Stimulated activated CD4-positive, alpha-beta T cell treated with anti-CD3 and anti-CD28 coated beads, Interleukin-12 subunit alpha, Interleukin-12 subunit beta, amount 100 ng/mL, for 4 hours (primary cell): ENCODE measurements at regions not wholly inside any gene's neighbourhood (a gene's known extent, or its start where the extent isn't known, plus 50 kb on each side); places are given as distances from the start of the nearest gene placed in this dataset.
A peak's percentile ranks its signal among the peaks of the same experiment; 100 is the strongest.
"Not testable (repeated sequence)": the region's sequence is repeated elsewhere in the genome, so short reads cannot be mapped to it uniquely, and the experiment has no call there.

Experiments used
- DNase-seq: peaks from one replicate; pipeline ENCODE4 v3.0.0-alpha.2; 2020

DNA sequence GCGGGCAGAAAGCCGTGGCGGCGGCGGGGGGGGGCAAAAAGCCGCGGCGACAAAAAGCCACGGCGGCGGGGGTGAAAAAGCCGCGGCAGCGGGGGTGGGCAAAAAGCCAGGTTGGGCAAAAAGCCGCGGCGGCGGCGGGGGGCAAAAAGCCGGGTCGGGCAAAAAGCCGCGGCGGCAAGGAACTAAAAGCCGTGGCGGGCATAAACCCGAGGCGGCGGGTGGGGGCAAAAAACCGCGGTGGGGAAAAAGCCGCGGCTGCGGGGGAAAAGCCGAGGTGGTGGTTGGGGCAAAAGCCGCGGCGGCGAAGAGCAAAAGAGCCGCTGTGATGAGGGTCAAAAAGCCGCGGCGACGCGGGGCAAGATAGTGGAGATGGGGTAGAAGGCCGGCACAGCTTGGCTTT is 1834.2 kb downstream of the FOXD4L5 start:
- peak; percentile 1 for DNase-seq

DNA sequence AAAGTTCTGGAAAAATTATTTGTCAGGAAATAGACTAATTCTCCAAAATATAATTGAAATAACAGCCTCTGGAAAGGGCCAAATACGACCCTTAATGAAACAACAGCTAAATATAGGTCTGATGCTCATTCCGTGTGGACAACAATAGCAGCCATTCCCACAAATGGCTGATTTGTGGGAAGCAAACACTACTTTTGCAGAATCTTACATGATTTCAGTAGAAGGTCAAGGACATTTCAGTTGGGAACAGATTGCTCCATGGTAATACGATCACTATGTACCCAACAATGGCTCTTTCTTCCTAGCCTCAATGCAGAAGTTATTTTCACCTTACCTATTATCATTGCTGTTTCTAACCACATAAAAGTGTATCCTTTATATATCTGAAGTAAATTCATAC is 1859.9 kb downstream of the FOXD4L5 start:
- not testable (repeated sequence) for DNase-seq

DNA sequence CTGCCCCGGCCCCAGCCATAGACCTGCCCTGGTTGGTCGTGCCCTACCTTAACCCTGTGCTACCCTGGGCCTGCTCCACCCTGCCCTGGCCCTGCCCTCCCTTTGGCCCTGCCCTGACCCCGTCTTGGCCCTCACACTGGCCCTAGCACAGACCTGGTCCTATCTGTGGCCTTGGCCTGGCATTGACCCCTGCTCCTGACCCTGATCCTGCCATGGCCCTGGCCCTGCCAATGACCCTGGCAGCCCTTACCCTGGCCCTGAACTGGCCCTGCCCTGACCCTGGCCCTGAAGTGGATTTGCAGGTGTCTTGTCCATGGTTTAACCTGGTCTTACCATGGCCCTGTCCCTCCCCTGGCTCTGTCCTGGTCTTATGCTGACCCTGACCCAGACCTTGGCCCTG is 1894.1 kb downstream of the FOXD4L5 start:
- not testable (repeated sequence) for DNase-seq

DNA sequence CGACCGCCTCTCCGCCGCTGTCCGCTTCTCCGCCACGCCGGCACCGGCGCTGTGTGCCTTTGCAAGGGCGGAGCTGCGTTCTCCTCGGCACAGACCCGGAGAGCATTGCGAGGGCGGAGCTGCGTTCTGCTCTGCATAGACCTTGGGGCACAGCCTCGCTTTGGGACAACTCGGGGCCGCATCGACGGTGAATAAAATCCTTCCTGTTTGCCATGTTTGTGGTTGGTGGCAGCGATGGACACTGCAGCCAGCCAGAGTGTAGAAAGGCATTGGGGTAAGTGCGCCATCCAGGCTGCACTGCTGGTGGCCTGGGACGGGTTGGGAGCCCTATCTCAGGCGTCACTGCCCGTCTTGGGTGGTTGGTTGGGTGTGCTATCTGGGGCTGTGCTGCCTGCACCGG is 1899.5 kb downstream of the FOXD4L5 start:
- DNase-seq: not testable (repeated sequence)

DNA sequence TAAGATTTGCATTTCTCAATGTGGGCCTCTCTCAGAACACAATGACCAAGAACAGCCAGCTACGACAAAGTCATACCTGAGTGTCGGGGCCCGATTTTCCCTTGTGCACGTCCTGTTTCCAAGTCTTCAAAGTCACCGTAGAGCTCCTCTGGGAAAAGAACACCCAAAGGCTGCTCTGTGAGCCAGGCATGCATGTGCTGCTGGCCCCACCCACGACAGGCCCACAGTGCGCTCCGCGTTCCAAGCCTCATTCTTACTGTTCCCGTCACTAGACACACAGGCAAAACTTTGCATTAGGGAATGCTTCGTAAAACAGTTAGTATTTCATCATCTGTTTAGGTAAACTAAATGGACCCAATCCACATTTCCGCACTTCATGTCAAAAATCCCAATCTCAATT is 1905.1 kb downstream of the FOXD4L5 start:
- DNase-seq: not testable (repeated sequence)

DNA sequence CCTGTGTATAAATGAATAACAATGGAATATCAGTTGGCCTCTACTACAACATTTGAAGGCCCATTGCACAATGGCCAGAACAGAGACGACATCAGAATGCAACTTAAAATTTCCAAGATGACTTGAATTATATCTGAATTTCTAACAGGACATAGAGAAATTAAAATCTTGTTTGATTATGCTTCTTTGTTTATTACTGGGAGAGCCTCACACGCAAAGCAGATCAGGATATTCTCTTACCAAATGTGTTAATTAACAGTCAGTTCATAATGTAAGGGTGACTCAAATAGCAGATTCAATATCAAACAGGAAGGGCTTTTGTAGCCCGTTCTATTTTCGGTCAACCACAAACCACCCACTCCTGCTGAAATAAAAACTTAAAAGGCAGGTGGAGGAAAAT is 1930.8 kb downstream of the FOXD4L5 start:
- DNase-seq: not testable (repeated sequence)

DNA sequence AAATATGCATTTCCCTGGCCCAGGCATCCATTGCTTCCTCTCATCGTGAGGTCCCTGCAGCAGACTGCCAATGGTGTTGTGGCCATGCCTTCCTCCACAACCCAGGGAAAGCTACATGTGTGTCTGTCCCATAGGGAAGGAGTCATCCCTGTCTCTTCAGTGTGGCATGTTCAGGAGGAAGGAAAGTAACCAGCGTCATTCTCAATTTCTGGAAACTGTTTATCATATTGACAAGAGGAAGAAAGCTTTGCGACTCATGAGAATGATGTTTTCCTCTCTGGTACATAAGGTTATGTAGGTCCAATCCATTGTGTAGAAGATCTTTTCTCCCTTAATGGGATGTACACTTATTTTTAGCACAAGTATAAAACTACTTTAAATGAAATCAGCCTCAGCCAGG is 1937.7 kb downstream of the FOXD4L5 start:
- DNase-seq: not testable (repeated sequence)

DNA sequence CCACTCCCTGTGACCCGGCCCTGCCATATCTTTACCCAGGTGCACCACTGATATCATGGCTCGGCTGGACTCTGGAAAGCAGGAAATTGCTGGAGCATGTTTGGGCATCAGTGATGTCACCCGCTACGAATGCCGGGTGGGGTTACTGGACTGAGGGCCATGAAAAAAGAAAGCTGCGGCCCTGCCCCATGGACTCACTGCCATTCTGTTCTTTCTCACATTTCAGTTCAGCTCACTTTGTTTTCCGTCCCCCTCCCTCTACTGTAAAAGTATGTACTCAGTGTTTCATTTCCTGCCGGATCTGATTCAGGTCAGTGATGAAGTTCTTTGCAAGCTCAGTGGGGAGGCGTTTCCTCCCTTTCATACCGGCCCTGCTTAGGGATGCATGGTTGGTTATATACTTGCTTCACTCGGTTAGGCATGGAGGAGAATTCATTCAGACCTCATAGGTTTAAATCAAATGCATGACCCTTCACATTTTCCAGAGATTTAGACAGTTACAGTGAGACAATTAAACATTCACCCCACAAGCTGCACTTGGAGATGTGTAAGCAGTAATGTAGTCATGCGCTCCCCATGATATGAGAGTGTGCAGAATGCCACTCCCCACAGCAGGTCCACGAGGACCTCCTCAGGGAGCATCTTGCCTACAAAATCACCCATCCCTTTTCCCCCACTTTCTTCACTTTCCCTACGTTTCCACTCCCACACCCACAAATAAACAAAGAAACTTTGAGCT is 1938.5 kb downstream of the FOXD4L5 start:
- not testable (repeated sequence) for DNase-seq

DNA sequence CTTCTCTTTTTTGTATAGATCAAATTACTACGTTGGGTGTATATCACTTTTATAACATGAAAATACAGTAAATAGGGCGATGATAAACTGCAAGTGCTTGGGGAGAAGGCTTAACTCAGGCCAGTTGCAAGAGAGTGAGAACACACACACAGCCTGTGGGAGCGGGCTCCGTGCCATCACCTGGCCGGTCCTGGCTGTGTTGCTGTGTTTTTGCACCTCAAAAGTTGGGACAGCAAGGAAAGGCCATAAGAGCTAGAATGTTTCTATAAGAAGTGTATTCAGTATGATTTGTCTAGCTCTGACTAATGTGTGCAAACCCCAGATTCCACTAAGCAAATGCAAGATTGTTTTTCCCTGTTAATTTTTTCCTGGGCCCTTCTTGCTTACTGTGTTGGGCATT is 1940.6 kb downstream of the FOXD4L5 start:
- not testable (repeated sequence) for DNase-seq

DNA sequence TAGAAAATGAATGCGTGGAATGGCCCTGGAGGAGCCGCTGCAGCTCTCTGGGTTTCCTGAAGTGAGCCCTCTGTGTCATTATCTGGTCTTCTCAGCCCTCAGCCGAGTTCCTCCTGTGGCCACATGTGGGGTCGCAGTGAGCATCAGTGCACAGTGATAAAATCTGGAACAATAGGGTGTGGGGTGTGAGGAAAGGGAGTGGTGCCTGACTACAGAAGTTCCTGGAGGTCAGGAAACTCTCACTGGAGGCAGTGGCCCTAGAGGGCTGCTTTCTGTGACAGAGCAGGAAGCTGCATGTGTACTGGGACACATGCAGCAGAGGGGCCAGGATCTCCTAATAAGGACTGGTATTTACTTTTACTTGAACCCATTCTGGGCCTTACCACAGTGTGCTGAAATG is 1942.5 kb downstream of the FOXD4L5 start:
- not testable (repeated sequence) for DNase-seq

DNA sequence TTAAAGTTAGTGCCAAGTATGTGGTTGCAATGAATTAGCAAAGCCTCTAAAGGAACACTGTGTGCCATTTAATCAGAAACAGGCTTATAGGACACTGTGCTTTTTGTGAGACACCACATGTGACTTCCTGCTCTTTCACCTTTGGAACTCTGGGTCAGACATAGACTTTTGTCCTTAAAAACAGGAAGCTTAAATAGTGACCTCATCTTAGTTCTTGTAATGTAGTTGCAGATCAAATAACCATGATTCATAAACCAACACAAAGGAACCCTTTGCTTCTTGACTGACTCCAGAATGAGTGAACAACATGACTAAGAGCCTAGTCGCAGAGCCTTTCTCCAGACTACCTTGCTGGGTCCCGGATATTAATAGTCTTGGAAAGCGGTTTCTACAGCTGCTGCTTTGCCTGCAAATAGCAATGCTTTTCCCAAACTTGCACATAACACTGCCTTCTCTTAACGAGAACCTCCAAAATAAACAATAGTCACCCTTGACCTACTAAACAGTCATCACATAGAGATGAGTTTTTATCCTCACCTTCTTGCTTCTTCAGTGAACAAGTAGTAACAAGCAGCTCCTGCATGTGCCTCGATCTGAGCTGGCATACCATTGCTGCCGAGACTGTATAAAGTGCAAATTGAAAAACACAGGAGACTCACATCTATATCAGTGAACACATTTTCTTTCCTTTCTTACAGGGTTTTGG is 1947.0 kb downstream of the FOXD4L5 start:
- not testable (repeated sequence) for DNase-seq

DNA sequence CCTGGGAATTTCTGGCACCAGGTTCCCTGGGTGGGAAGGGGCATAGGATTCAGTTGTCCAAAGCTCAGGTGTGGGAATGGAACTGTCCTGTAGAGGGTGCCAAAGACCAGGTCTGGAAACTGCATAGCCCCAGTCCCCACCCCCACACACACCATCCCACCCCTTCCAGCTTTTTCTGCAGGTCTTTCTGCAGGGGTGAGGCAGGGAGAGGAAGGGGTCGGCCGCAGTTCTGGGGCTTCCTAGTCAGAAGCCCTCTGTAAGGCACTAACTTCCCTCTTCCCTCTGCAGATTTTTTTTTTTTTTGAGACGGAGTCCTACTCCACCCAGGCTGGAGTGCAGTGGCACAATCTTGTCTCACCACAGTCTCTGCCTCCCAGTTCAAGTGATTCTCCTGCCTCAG is 1949.7 kb downstream of the FOXD4L5 start:
- DNase-seq: not testable (repeated sequence)

DNA sequence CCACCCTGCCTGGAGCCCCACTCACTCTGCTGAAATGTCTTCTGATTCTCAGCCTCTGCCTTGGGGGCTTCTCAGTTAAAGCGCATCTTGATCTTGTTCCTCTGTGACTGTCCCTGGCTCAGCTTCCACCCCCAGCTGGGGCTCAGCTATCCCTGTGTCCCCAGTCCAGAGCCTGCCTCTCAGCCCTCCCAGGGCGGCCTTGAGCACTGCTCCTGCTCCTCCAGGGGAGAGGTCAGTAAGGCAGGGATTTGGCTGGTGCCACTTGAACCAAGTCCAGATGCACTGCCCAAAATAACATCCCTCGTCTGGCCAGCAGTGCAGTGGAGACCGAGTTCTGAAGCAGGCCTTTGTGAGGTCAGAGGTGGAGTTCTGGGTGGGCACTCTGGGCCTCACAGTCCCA is 1950.8 kb downstream of the FOXD4L5 start:
- DNase-seq: not testable (repeated sequence)

DNA sequence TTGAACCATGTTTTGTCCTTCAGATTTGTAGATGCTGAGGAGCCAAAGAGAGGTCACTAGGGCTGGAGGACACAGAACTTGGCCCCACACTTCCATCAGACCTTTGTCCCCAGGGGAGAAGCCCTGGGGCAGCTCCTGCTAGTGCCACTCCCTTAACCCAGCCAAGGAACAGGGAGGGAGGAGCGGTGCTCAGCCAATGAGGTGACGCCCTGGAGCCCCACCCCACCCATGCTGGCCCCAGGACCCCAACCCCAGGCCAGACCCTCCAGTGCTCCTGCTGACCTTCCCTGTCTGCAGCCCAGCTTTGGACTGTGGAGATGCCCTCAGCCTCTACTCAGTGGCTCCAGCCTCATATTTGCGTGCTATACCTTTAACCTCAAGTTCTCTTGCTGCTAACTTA is 1951.9 kb downstream of the FOXD4L5 start:
- DNase-seq: not testable (repeated sequence)

DNA sequence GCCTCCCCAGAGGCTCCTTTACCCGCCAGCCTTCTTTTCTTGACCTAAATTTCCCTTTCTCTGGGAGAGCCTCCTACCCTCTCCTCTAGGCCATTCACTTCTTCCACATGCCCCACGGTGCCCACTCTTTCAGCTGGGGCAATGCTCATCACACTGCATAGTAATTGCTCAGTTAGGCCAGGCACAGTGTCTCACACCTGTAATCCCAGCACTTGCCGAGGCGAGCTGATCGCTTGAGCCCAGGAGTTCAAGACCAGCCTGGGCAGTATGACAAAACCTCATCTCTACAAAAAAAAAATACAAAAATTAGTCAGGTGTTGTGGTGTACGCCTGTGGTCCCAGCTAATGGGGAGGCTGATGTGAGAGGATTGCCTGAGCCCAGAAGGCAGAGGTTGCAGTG is 1956.7 kb downstream of the FOXD4L5 start:
- not testable (repeated sequence) for DNase-seq

DNA sequence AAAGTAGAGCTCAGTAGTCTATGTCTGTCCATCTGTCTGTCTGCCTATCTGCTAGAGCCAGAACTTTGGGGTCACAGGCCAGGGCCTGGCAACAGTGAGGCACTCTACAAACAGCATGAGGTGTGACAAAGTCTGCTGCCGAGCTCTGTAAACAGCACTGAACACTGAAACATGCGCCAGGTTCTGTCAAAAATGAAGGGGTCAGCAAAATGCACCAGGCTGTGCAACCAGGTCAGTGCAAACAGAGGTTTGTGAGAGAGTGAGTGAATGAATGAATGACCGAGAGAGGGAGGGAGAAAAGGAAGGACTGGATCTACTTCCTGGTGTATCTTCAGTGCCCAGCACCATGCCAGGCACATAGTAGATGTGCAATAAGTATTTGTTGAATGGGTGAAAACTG is 1957.8 kb downstream of the FOXD4L5 start:
- not testable (repeated sequence) for DNase-seq

DNA sequence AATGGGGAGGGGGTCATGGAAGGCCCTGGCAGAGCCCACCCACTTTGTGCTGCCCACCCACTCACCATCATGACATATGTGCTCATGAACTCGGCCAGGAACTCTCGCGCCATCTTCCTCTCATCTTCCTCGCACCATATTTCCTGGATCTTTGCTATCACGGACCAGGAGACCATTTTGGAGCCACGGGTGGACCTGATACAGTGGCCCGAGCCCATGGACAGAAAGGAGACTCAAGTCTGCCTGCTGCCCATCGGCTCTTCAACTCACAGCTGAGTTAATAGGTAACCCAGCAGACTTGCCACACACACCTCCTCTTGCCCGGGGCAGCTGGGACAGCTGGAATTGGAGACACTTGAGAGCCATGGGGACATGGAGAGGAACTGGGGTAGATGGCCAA is 1958.3 kb downstream of the FOXD4L5 start:
- DNase-seq: not testable (repeated sequence)

DNA sequence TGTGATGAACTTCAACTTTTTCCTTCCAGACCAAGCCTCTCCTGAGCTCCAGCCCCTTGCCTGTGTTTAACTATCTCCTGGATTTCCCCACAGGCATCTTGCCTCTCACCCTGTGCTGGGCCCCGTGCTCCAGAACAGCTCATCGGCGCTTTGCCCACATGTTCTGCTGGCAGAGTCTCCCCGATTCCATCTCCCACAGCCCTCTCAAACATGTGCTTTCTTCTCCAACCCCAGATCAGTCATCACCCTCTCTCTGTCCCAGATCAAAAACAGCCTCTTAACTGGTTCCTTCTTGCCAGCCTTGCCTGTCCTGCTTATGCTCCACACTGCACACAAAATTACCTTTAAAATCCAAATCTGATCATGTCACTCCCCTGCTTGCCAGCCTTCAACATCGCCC is 1959.3 kb downstream of the FOXD4L5 start:
- not testable (repeated sequence) for DNase-seq

DNA sequence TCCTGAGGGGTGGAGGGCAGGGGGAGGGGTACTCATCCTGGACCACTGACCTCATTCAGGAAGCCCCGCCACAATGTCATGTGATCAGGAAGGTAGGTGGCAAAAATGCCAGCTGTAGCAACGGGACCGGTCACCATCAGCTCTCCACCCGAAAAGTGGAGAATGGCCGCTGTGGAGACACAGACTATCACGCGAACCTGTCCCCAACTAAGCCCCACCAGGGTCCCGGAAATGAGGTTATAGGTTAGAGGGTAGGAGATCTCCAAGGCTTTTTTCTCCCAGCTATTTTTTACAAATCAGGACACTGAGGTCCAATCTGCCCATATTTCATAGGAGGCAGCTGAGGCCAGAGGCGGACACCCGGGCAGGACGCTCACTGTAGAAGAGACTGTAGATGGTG is 1966.9 kb downstream of the FOXD4L5 start:
- DNase-seq: not testable (repeated sequence)

DNA sequence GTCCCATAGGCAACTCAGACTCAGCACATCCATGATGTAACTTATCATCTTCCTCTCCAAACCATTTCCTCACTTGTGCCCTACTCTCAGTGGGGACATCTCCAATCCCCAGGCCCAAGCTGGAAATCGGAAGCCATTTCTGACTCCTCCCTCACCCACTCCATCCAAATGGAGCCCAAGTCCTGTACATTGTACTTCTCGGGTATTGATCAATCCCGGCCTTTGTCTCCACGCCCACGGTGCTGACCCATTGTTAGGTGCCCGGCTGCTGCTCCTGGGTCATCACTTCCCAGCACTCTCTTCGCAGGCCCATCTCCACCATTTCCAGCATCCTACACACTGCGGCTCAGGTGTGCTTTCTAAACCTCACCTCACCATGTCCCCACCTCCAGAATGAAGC is 1969.6 kb downstream of the FOXD4L5 start:
- not testable (repeated sequence) for DNase-seq

DNA sequence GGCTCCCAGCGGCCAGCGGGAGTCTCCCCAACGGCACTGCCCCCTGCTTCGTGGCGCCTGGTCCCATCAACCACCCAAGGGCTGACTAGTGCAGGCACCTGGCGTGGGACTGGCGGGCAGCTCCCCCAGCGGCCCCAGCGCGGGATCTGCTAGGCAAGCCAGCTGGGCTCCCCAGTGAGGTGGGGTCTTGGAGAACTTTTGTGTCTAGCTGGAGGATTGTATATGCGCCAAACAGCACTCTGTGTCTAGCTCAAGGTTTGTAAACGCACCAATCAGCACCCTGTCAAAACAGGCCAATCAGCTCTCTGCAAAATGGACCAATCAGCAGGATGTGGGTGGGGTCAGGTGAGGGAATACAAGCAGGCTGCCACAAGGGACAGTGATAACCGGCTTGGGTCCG is 1988.2 kb downstream of the FOXD4L5 start:
- not testable (repeated sequence) for DNase-seq

DNA sequence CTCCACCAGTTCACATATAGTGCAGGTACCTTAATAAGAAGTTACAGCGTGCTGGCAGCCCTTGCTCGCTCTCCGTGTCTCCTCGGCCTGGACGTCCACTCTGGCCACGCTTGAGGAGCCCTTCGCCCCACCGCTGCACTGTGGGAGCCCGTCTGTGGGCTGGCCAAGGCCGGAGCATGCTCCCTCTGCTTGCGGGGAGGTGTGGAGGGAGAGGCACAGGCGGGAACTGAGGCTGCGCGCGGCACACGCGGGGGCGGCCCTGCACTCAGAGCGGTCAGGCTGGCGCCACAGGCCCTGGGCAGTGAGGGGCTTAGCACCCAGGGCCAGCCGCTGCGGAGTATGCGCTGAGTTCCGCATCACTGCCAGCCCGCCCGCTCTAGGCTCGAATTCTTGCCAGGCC is 1988.6 kb downstream of the FOXD4L5 start:
- not testable (repeated sequence) for DNase-seq

DNA sequence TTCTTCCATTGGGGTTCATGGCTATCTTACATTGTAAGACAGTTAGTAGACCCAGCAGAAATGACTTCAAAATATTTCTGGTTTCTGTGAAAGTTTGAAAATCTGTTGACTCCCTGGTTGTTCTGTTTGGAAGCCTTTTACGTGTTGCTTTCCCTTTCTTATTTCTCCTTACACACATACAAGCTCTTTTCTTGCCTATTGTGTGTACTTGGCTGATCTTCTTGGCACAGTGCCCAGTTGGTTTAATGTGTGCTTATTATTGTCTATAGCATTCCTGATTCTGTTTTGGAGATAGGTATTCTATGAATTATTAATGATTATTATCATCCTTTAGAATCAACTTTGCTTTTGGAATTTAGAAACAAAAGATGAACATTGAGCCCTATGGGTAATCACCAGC is 1995.0 kb downstream of the FOXD4L5 start:
- DNase-seq: not testable (repeated sequence)
